Ovary (tissue), 7 donors: ENCODE measurements at regions not wholly inside any gene's neighbourhood (a gene's known extent, or its start where the extent isn't known, plus 50 kb on each side); places are given as distances from the start of the nearest gene placed in this dataset. TPM values are rescaled to one million over a fixed set of nuclear protein-coding genes. Genes with fewer than 3 reads are reported as not detected.

Experiments
- DNase-seq, 5 donors: peaks; one replicate each; pipeline ENCODE4 v3.0.0-alpha.2; 2019 to 2020
- H3K27ac ChIP-seq, 2 donors: fragments of 200-600 bp; one replicate each; pipeline versions ENCODE4 v1.5.1 to v1.8.0; 2019 to 2022
- H3K27me3 ChIP-seq: fragments of 200-600 bp; one replicate; pipeline ENCODE4 v1.8.0; 2022
- H3K36me3 ChIP-seq: fragments of 200-600 bp; sonication (generic); one replicate; pipeline ENCODE4 v1.5.1; 2019
- H3K4me1 ChIP-seq: one replicate; pipeline ENCODE4 v1.8.1; 2013; ENCODE audit warnings: mild to moderate bottlenecking, moderate library complexity; ENCODE audit not compliant: insufficient read depth
- H3K4me3 ChIP-seq: fragments of 200-600 bp; sonication (generic); one replicate; pipeline ENCODE4 v1.5.1; 2017
- H3K9me3 ChIP-seq, 2 donors: fragments of 200-600 bp in 1 of 2; sonication (generic) in 1 of 2; one replicate each; pipeline versions ENCODE4 v1.5.1 to v1.8.1; 2013 to 2019; ENCODE audit warnings: mild to moderate bottlenecking in 1 of 2, moderate library complexity in 1 of 2
- EP300 ChIP-seq: sonication (generic); formaldehyde crosslinking; IDR thresholded peaks from one replicate; pipeline ENCODE4 v1.6.1; 2017; ENCODE audit warnings: antibody characterized with exemption
- POLR2A ChIP-seq: fragments of 450-650 bp; IDR thresholded peaks from one replicate; pipeline ENCODE4 v1.6.1; 2017; ENCODE audit warnings: antibody characterized with exemption, mild to moderate bottlenecking, moderate library complexity
- WGBS, 3 donors: extraction: QIAGEN DNeasy Blood & Tissue Kit in 1 of 3; methylation state at CpG; one replicate each; pipeline versions ENCODE4 v1.1.5 to v1.1.7; 2013 to 2017; 5-methylcytosine and 5-hydroxymethylcytosine counted together
- intact Hi-C, 4 donors: fragments of 100-400 bp; cut with DNase I; formaldehyde crosslinking; loops; one replicate each; pipeline versions ENCODE4 v1.11.0 to v1.15.1; 2022 to 2023
- small RNA-seq: library from RNA; depleted of rRNA; stranded (forward); fragments of <200 nt; gene quantifications from one replicate; pipeline ENCODE3, GENCODE V24; 2016
- TF ChIP-seq, protein P1 (sequence below), 3 donors: fragments of 450-650 bp in 2 of 3; fragments of 200-600 bp in 1 of 3; IDR thresholded peaks; one replicate each; pipeline versions ENCODE4 v1.5.1 to v1.8.0; 2016 to 2022; ENCODE audit warnings: antibody characterized with exemption in 3 of 3, mild to moderate bottlenecking in 1 of 3
- donor health status: DM: no; HTN: no; CAD: no; lungs with moderate emphysema.
- donor health status: DM: no; HTN: no; CAD: no.
- donor health status: Bipolar disorder and iron deficiency.
- donor health status: DM: no; HTN: no; CAD: no.
- donor health status: DM: yes; HTN: yes; CAD: no.

DNA sequence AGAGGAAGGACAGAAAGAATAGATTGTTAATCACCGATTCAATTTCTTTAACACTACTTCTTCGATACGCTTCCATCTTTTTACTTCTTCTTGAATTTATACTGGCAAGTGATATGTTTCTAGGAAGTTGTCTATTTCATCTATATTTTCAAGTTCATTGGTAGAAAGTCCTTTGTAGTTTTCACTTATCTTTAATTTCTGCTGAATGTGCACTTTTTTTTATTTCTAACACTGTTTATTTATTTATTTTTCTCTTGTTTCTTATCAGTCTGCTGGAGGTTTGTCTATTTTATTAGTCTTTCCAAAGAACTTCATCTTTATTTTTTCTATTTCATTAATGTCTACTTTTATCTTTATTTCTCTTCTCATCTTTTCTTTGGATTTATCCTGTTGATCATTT is 63.6 kb downstream of the SIX1 start:
- no peak overlapping the region for H3K27ac ChIP-seq
- TF ChIP-seq EP300 (no peak), POLR2A (no peak)
- TF ChIP-seq, protein P1, sequence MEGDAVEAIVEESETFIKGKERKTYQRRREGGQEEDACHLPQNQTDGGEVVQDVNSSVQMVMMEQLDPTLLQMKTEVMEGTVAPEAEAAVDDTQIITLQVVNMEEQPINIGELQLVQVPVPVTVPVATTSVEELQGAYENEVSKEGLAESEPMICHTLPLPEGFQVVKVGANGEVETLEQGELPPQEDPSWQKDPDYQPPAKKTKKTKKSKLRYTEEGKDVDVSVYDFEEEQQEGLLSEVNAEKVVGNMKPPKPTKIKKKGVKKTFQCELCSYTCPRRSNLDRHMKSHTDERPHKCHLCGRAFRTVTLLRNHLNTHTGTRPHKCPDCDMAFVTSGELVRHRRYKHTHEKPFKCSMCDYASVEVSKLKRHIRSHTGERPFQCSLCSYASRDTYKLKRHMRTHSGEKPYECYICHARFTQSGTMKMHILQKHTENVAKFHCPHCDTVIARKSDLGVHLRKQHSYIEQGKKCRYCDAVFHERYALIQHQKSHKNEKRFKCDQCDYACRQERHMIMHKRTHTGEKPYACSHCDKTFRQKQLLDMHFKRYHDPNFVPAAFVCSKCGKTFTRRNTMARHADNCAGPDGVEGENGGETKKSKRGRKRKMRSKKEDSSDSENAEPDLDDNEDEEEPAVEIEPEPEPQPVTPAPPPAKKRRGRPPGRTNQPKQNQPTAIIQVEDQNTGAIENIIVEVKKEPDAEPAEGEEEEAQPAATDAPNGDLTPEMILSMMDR (IDR thresholded peaks at IDR 0.05), result no peak

DNA sequence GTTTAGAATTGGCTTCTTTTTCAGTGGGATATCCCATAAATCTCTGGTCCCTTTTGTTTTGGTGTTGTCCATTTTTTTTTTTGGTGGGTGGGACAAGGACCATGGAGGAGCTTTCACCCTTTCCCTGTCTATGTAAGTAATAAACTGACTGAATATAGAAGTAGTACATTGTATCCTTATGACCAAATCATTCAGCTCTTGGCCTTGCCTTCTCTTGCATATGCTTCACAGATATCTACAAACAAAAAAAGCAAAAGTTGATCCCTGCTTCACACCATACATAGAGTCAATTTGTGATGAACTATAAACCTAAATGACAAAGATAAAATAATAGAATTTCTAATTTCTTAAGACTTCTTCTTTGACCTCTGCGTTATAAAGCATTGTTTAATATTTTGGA is 59.8 kb downstream of the SIX1 start:
- H3K4me1 ChIP-seq, result no peaks in the 10 kb centered on the region
- H3K36me3 ChIP-seq, result no peaks in the 10 kb centered on the region
- no peak overlapping the region for H3K27ac ChIP-seq
- no peaks in the 10 kb centered on the region for H3K27me3 ChIP-seq
- no peaks in the 10 kb centered on the region for H3K9me3 ChIP-seq
- intact Hi-C loops, result no loop called here
- 85 to 92% (median 91%) methylated on average over 1 of the region's 1 CpG for WGBS, 3 donors
- no peak overlapping the region for H3K4me3 ChIP-seq
- TF ChIP-seq, protein P1 (IDR thresholded peaks at IDR 0.05), result no peak
- TF ChIP-seq POLR2A, result no peak
- TF ChIP-seq EP300, result no peak
- no peak for DNase-seq

More for the DNA sequence above, 63.6 kb downstream of the SIX1 start:
- intact Hi-C loops, result no loop called here
- H3K4me1 ChIP-seq, result no peaks in the 10 kb centered on the region
- no peak overlapping the region for H3K4me3 ChIP-seq
- WGBS, 3 donors, result 94% methylated on average over 3 of the region's 3 CpGs
- H3K9me3 ChIP-seq, result no peaks in the 10 kb centered on the region
- H3K36me3 ChIP-seq, result no peaks in the 10 kb centered on the region
- no peaks in the 10 kb centered on the region for H3K27me3 ChIP-seq
- no peak for DNase-seq

DNA sequence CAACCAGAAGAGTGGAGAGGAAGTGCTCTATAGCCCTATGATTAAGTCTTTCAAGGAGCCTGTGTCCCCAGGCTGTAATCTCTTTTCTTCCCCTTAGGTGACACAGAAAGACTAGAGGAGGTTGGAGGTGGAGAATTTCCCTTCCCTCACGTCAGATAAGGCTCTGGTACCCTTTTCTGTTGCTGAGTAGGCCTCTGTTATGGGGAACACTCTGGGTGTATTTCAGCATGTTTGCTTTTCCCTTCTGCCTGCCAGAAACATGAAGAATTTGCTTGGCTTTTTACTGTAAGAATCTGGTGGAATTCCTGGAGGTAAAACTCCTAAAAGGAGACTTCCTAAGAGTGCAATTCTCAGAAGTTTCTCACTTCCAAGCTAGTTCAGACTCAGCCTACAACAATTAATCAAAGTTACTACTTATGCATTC is 58.3 kb downstream of the SIX1 start:
- Histone ChIP-seq H3K36me3 (no peaks in the 10 kb centered on the region), H3K9me3 (no peaks in the 10 kb centered on the region), H3K27me3 (no peaks in the 10 kb centered on the region), H3K4me1 (no peaks in the 10 kb centered on the region), H3K27ac (no peak overlapping the region), H3K4me3 (no peak overlapping the region)
- TF ChIP-seq EP300 (no peak), POLR2A (no peak)
- no peak for DNase-seq
- WGBS, 3 donors, result 15 to 26% (median 24%) methylated on average over 1 of the region's 1 CpG
- intact Hi-C loops, result no loop called here

Small RNA genes in the stretch of these regions (small RNA-seq; reads per million reads assigned to genes)
- gene AL049874.2, result not detected
